WTC11 (cell line): ENCODE measurements at regions not wholly inside any gene's neighbourhood (a gene's known extent, or its start where the extent isn't known, plus 50 kb on each side); places are given as distances from the start of the nearest gene placed in this dataset.

Experiments used
- CTCF ChIP-seq: fragments of 200-600 bp; IDR thresholded peaks from 2 replicates; pipeline ENCODE4 v1.8.0; 2022; ENCODE audit warnings: antibody characterized with exemption
- E2F1 ChIP-seq: sonication (generic); formaldehyde crosslinking; IDR thresholded peaks from 2 replicates; pipeline ENCODE4 v1.8.0; 2022; ENCODE audit warnings: mild to moderate bottlenecking, missing genetic modification reagents
- ESRRA ChIP-seq: sonication (generic); formaldehyde crosslinking; IDR thresholded peaks from 2 replicates; pipeline ENCODE4 v1.8.1; 2022; ENCODE audit warnings: mild to moderate bottlenecking, missing genetic modification reagents, borderline replicate concordance
- KAT7 ChIP-seq: sonication (generic); formaldehyde crosslinking; IDR thresholded peaks from 2 replicates; pipeline ENCODE4 v1.8.1; 2023; ENCODE audit warnings: missing genetic modification reagents, mild to moderate bottlenecking, borderline replicate concordance
- MAX ChIP-seq: sonication (generic); formaldehyde crosslinking; IDR thresholded peaks from 2 replicates; pipeline ENCODE4 v1.8.0; 2022; ENCODE audit warnings: mild to moderate bottlenecking, missing genetic modification reagents
- ZNF232 ChIP-seq: sonication (generic); formaldehyde crosslinking; IDR thresholded peaks from 2 replicates; pipeline ENCODE4 v1.8.0; 2022; ENCODE audit warnings: mild to moderate bottlenecking, missing genetic modification reagents

- TF ChIP-seq MAX (CRISPR knock-in tag) (no peak), E2F1 (no peak), CTCF (no peak), ESRRA (CRISPR knock-in tag) (no peak), KAT7 (CRISPR knock-in tag) (no peak), ZNF232 (CRISPR knock-in tag) (no peak)
These were observed 152.1 kb downstream of the TTLL2 start for GRCh38 chr6:167476844-167477595.
